ENCODE measurements at regions not wholly inside any gene's neighbourhood (a gene's known extent, or its start where the extent isn't known, plus 50 kb on each side); places are given as distances from the start of the nearest gene placed in this dataset.

DNA sequence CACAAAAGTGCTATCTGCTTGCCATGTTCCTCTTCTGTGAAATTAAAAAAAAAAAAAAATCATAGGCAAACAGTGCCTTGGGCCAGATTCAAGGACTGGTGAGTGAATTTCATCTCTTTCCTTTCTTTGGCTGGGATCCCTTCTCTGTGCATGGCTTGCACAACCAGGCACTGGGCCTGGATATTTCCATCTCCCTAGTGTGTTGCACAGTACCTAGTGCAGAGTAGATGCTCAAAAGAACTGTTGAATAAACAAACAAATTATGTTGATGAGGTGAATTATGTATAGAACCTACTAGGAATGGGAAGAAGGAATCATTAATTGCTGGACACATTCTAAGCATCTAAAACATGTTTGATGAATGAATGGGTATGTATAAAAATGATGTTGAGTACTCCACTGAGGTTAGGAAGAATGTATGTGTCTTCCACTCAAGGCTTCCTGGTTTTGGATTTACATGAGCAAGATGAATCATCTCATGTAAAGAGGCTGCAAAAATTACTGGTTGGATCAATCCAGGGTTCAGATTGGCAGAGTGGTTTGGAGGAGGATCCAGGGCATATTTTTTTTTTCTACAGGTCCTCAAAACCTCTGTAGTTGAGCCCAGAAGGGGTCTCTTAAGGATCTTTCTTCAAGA lies 93.2 kb downstream of the EMP1 start:
- H3K27me3 ChIP-seq: no peaks in the 10 kb centered on the region
- H3K27ac ChIP-seq: no peak overlapping the region
- peaks cover 0 to 6% of the 10 kb centered on the region in 2 donors for H3K4me1 ChIP-seq
- no peak for DNase-seq (ENCODE audit: low spot score)
- no peak overlapping the region for H3K4me3 ChIP-seq
- no peaks in the 10 kb centered on the region for H3K36me3 ChIP-seq
- TF ChIP-seq, protein P1, sequence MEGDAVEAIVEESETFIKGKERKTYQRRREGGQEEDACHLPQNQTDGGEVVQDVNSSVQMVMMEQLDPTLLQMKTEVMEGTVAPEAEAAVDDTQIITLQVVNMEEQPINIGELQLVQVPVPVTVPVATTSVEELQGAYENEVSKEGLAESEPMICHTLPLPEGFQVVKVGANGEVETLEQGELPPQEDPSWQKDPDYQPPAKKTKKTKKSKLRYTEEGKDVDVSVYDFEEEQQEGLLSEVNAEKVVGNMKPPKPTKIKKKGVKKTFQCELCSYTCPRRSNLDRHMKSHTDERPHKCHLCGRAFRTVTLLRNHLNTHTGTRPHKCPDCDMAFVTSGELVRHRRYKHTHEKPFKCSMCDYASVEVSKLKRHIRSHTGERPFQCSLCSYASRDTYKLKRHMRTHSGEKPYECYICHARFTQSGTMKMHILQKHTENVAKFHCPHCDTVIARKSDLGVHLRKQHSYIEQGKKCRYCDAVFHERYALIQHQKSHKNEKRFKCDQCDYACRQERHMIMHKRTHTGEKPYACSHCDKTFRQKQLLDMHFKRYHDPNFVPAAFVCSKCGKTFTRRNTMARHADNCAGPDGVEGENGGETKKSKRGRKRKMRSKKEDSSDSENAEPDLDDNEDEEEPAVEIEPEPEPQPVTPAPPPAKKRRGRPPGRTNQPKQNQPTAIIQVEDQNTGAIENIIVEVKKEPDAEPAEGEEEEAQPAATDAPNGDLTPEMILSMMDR (IDR thresholded peaks at IDR 0.05): no peak
- H3K9me3 ChIP-seq: no peaks in the 10 kb centered on the region

GRCh38 chr12:13288937-13289652 lies 92.6 kb downstream of the EMP1 start:
- H3K27me3 ChIP-seq: no peaks in the 10 kb centered on the region
- no peak overlapping the region for H3K27ac ChIP-seq
- DNase-seq (ENCODE audit: low spot score): no peak
- no peak overlapping the region for H3K4me3 ChIP-seq
- peaks cover 0 to 6% of the 10 kb centered on the region in 2 donors for H3K4me1 ChIP-seq
- TF ChIP-seq, protein P1 (IDR thresholded peaks at IDR 0.05): no peak
- H3K36me3 ChIP-seq: no peaks in the 10 kb centered on the region
- no peaks in the 10 kb centered on the region for H3K9me3 ChIP-seq

DNA sequence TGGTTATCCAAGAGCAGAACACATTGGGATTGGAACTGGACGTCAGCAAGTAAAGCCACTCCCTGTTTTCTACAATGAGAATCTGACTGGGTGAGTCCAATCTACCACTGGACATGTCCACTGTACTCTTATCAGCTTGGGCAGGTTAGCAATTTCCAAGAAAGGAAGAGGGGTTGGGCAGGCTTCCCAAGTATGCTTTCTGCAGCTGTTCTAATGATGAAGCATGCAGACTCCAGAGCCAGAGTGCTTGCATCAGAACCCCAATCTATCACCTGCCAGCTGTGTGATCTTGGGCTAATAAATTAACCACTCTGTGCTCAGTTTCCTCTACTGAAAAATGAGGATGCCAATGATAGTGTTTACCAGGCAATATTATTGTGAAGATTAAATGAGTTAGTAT lies 92.0 kb downstream of the EMP1 start:
- Histone ChIP-seq H3K9me3 (no peaks in the 10 kb centered on the region), H3K36me3 (no peaks in the 10 kb centered on the region), H3K4me1 (peaks cover 0 to 6% of the 10 kb centered on the region in 2 donors), H3K27me3 (no peaks in the 10 kb centered on the region), H3K27ac (no peak overlapping the region), H3K4me3 (no peak overlapping the region)
- DNase-seq (ENCODE audit: low spot score): no peak
- TF ChIP-seq, protein P1 (IDR thresholded peaks at IDR 0.05): no peak

- H3K9me3 ChIP-seq: no peaks in the 10 kb centered on the region
- H3K27ac ChIP-seq: no peak overlapping the region
- no peak for DNase-seq (ENCODE audit: low spot score)
- TF ChIP-seq, protein P1 (IDR thresholded peaks at IDR 0.05): no peak
- H3K36me3 ChIP-seq: no peaks in the 10 kb centered on the region
- H3K27me3 ChIP-seq: no peaks in the 10 kb centered on the region
- H3K4me1 ChIP-seq: peaks cover 0 to under 1% of the 10 kb centered on the region in 2 donors
- no peak overlapping the region for H3K4me3 ChIP-seq
These were observed 87.3 kb downstream of the EMP1 start for GRCh38 chr12:13283867-13284266.

DNA sequence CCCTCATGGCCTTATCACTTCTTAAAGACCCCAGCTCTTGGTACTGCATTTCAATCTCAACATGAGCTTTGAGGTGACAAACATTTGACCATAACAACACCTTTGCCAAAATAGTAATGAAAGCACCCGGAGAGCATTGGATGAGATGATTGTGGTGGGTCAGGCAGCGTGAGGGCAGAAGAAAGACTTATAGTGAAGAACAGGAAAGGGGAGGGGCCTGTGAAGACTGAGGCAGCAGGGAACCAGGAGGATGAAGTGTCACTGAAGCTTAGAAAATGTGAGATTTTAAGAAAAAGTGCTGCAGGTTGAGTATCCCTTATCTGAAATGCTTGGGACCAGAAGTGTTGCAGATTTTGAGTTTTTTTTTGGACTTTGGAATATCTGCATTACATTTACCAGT lies 86.3 kb downstream of the EMP1 start:
- Histone ChIP-seq H3K27me3 (no peaks in the 10 kb centered on the region), H3K27ac (no peak overlapping the region), H3K4me3 (no peak overlapping the region), H3K9me3 (no peaks in the 10 kb centered on the region), H3K4me1 (peaks cover 0 to 9% of the 10 kb centered on the region in 2 donors), H3K36me3 (no peaks in the 10 kb centered on the region)
- DNase-seq (ENCODE audit: low spot score): no peak
- TF ChIP-seq, protein P1 (IDR thresholded peaks at IDR 0.05): no peak

Measured in right atrium auricular region (tissue), 2 donors.